HuH-7.5 (cell line): ENCODE measurements at regions not wholly inside any gene's neighbourhood (a gene's known extent, or its start where the extent isn't known, plus 50 kb on each side); places are given as distances from the start of the nearest gene placed in this dataset.
"Not testable (repeated sequence)": the region's sequence is repeated elsewhere in the genome, so short reads cannot be mapped to it uniquely, and the experiment has no call there.

ENCODE experiments used
- DNase-seq: peaks from one replicate; pipeline ENCODE4 v3.0.0; 2011; ENCODE audit warnings: low spot score

DNA sequence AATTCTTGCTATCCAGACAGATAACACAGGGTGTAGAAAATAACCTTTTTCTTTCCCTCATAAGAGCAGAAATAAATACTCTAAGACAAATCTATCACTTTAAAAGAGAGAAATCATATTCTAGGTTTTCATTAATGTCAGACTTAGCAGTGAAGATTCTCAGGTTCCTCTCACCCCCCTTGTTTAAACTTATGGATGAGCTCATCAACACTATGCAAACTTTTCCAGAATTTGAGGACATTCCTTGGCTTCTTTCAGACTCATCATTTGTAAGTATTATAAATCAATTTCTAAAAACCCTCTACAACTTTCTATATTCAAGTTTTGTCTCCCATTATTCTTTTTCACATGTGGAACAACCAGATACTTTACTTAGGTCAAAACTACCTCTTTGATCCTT is 374.9 kb upstream of the TRPC7 start:
- DNase-seq = no peak

DNA sequence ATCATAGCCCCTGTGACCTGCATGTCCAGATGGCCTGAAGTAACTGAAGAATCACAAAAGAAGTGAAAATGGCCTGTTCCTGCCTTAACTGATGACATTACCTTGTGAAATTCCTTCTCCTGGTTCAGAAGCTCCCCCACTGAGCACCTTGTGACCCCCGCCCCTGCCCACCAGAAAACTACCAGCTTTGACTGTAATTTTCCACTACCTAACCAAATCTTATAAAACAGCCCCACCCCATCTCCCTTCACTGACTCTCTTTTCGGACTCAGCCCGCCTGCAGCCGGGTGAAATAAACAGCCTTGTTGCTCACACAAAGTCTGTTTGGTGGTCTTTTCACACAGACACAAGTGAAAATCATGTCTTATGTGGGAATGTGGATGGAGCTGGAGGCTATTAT is 373.9 kb upstream of the TRPC7 start:
- DNase-seq = not testable (repeated sequence)

DNA sequence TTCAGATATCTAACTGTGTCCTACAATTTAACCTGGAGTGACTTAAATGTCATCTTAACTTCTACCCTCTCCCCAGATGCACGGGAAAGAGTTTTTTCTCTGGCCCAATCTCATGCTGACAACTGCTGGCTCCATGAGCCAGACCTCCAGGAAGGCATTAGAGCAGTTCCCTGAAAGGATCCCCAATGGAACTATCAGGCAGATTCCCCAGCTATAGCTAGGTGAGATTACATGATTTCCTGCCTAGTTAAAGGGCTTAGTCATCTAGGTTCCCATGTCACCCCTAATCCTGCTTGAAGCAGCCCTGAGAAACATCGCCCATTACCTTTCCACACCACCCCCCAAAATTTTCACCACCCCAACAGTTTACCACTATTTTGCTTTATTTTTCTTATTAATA is 373.5 kb upstream of the TRPC7 start:
- no peak for DNase-seq

DNA sequence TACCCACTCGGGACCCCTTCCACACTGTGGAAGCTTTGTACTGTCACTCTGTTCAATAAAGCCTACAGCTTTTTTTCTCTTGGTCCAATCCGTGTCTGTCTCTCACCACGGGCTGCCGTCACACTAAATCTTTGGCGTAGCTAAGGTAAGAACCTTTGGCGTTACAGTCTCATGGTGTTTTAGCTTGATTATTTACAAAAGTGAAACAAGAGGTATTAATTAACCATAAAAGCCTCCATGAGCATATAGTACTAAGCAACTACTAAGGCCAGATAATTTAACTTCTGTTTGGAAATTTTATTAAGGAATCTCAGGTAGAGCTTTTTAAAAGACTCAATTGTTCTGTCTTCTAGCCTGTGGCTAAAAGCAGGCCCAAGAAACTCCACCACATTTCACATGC is 370.7 kb upstream of the TRPC7 start:
- DNase-seq = no peak

DNA sequence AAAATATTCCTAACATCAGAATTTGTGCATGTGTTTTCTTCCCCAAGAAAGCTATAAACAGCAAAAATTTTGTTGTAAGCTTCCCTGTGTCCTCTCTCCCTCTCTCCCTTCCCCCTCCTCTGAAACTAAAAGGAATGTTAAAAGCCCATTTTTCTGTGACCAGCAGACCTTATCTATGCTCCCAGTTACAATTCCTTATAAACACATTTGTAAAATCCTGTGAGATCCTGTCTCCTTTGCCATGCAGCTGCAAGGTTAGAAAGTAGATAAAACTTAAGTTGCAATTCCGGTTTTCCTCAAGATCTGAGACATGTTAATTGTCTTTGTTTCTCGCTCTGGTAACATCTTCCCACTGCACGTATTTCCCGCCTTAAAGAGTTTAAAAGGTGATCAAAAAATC is 370.3 kb upstream of the TRPC7 start:
- DNase-seq = not testable (repeated sequence)

DNA sequence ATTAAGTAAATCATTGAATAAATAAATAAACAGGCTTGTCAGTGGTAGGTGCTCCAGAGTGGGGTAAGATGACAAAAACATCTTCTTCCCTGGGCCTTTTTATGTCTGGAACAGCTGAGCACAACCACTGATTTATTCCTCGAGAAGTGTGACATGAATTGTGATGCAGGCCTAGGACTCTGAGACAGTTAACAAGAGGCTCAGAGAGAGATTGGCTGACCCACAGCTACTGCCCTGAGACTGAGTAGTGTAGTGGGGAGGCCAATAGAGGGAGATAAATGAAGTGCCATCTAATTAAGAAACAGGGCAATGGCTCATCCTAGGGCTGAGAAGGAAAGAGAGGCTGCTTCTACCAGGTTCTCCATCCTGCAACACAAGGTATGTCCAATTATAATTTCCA is 369.3 kb upstream of the TRPC7 start:
- no peak for DNase-seq

DNA sequence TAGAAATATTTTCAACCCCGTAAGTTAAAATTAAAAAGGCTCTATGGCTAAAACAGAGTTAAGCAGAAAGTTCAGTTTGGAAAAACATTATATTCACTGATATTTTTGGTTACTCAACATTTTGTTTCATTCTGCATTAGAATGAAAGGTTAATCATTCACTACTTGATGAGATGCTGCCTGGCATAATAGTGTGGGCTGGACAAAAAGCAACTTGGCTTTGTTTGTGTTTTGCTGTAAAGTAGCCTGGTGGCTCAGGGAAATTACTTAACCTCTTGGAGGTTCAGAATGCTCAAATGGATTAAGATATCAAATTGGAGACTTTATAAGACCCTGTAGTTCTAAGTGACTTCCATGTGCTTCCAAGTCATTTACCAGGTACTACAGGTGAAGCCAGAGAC is 367.4 kb upstream of the TRPC7 start:
- no peak for DNase-seq

DNA sequence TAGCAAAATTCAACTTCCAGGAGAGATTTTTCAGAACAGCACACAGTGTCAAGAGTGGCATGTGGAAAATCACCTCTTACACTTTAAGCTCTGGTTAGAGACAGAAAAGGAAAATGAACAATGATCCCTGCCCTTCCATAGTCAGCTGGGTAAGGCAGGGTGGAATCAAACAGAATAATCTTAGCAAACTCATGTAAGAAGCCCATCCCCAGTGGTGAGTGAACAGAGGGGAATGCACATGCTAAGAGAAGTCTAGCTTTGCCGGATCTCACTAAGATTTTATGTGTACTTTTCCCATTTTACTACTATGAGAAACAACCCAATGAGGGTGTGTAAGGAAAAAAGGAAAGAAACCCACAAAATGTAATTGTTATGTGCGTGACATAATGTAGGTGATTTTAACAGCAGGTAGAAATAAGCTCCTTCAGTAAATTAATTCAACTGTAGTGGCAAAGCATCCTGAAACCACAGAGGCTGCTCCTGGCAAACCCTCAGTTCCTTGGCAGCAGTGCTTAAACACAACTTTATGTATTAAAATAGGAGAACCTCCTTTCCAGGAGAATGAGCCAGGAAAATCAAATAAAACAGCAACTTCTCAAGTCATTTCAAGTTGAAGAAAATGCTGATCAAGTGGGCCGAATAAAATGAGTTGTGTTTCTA is 366.0 kb upstream of the TRPC7 start:
- no peak for DNase-seq

DNA sequence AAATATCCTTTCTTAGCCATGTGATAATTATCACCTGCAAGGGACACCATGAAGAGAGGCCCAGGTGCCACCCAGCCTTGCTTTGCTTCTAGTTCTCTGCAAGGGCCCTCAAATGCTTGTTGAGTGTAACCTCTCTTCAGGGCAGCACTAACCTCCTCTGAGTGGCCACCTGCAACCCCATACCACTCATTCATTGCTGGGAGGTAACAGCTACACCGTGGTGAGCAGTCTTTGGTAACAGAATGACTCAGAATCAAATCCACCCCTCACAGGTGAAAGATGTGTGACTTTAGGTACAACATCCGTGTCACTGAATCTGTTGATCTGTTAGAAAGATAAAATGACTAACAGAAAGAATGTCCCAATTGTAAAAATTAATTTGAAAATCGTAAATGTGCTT is 365.1 kb upstream of the TRPC7 start:
- DNase-seq = no peak

DNA sequence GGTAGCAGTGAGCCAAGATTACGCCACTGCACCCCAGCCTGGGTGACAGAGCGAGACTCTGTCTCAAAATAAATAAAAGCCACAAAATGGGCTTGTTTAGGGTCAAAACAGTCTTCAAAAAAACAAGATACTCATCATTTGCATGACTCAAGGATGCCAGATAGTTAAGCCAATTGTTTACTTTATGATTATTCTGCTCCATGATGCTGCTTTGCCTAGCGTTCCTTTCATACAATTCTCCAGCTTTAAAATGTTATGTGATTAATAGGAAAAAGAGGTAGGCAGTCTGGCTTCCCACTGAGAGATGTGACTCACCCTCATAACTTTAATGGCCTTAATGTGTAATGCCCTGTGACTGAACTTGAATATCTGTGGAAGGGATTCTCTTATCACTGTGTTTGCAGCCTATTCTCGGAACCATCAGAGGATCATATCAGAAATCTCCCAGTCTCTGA is 364.6 kb upstream of the TRPC7 start:
- DNase-seq = no peak

DNA sequence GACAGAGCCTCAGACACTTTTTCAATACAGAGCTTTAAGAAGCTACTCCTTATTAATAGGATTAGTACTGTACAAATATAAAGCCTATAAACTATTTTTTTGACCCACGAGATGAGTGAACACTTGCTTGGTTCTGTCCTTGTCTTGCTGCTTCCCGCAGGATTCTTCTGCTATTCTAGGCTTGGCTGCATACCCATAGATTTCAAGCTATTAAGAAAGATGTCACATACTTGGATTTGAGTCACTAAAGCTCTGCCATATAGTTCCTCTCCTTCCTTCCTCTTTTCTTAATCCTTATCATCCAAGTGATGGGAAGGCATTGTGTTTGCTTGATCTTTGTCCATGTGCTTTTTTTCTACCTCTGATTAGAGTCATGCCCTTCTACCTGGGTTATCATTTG is 361.2 kb upstream of the TRPC7 start:
- DNase-seq = no peak

DNA sequence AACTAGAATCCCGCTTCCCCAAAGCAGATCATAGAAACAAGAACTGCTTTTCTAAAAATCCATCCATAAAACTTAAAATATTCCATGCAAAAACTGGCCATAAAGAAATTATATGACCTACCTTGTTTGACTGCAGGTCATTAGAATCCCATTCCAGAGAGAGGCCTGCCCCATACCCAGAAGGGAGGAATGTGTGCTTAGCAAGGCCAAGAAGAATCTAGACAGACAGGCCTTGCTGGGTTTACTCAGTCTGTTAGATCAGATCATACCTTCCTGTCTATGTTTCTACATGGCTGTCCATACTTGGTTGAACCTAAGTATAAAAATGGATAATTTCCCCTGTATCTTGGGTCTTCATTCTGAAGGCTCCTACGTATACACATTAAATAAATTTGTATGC is 358.8 kb upstream of the TRPC7 start:
- DNase-seq = no peak

DNA sequence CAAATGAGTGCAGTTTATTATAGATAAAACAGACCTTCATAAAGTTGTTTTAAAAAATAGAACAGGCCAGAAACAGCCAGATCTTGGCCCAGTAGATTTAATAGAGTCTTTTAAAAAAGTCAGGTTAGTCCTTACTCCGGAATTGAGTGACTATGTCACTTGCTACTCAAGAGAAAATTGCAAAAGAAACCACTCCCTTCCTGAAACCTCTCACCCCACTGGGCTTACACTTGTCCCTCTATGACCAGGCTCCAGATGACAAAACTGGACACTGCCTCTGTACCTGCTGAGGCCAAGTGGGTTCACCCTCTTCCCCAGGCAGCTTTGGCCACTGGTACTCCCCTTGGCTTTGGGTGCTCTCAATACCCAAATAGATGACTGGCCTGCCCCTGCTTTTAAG is 357.2 kb upstream of the TRPC7 start:
- no peak for DNase-seq

DNA sequence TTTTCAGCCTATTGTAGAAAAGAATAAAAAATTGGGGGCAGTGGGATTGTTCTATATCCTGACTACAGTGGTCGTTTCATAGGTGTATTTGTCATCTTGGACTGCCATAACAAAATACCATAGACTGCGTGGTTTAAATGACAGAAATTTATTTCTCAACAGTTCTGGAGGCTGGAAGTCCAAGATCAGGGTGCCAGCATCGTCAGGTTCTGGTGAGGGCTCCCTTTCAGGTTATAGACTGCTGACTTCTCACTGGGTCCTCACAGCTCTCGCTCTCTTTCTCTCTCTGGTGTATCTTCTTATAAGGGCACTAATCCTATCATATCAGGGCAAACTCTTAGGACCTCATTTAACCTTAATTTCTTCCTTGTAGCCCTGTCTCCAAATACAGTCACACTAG is 356.7 kb upstream of the TRPC7 start:
- no peak for DNase-seq

DNA sequence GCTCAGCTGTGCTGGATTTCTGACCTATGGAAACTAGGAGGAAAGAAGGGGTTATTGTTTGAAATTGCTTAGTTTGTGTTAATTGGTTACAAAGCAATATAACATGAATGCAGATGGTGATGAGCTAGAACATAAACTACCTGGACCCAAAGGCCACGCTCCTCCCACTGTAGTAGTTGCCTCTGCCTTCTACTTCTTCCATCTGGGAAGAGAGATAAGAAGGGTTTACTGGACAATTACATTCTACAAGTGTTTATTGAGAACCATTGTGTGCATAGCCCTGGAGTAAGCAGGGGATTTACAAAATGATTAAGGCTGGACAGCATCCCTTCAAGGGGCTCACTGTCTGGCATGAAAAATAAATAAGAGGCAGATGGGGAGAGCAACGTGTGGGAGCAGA is 355.3 kb upstream of the TRPC7 start:
- no peak for DNase-seq

DNA sequence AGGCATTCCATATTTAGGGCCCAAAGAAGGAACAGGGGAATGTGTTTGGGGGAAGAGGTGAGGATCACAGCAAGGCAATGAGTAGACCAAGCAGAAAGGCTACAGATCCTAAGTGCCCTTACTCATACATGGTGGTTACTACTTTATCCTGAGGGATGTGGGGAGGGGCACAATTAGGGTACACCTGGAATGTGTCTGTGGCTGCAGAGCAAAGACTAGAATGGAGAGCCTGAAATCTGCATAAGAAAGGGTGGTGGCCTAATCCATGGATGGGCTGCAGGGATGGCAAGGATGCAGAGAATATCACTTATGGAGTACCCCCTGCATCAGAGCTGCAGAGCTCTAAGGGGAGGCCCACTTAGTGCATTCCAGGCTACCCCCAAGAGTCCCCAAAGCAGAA is 352.6 kb upstream of the TRPC7 start:
- no peak for DNase-seq

DNA sequence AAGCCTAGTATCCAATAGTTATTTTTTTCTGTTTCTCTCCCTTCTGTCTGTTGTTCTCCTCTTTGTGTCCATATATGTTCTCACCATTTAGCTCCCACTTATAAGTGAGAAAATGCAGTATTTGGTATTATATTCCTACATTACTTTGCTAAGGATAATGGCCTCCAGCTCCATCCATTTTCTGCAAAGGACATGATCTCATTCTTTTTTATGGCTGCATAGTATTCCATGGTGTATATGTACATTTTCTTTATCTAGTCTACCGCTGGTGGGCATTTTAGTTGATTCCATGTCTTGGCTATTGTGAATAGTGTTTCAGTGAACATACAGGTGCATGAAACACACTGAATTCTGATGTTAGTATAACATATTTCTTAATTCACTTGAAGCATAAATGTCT is 348.9 kb upstream of the TRPC7 start:
- DNase-seq = no peak

DNA sequence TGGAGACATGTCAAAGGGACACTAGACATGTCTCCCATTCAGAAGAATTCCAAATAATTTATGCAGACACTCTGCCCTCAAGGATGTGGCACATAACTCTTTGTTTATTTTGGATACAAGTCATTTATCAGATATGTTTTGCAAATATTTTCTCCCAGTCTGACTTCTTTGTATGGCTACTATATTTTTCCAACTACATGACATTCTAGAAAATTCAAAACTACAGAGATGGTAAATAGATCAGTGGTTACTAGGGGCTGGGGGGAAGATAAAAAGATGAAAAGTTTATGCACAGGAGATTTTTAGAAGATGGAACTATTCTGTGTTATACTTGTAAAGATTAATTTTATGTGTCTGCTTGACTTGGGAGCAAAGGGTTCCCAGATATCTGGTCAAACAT is 347.3 kb upstream of the TRPC7 start:
- no peak for DNase-seq

DNA sequence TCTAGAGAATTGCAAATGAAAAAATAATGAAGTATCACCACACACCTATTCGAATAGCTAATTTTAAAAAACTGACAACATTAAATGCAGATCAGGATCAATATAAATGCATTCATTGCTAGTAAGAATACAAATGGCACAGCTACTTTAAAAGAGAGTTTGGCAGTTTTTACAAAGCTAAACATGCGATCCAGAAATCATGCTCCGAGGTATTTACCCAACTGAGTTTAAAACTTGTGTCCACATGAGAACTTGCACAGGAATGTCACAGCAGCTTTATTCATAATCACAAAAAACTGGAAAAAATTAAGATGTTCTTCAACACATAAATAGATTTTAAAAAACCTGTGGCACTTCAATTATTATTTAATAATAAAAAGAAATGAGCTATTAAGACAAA is 345.5 kb upstream of the TRPC7 start:
- DNase-seq = no peak

DNA sequence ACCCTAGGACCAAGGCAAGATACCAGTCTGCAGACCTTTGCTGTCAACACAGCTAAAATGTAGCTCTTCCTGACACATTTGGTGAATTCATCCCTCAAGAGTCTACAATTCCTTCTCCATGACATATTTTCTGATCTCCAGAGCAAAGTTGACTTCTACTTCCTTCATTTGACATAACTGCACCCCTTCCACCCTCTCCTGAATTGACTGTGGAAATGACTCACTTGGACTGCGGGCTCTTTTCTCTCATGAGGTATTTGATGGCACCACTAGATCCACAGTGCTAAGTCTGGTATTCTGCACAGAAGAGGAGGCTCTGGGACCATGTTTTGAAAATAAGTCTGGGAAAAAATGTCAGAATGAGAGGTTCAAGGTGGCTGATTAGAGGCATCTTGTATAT is 338.4 kb upstream of the TRPC7 start:
- no peak for DNase-seq

DNA sequence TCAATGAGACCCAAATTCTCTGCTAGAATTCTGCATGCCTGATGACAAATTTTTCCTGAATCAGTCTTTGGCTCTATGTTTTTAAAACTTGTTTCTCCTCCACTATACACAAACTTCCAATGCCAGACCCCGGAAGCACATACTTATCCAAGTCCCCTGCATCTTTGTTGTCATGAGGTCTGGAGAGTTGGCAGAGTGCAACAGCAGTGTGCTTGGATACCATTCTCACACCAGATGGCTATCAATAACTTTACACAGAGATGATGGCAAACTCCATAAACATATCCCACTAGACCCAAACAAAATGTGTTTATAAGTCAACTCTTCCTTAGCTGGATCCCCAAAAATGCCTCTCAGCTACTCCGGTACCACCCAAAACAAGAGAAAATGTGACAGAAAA is 337.7 kb upstream of the TRPC7 start:
- no peak for DNase-seq

DNA sequence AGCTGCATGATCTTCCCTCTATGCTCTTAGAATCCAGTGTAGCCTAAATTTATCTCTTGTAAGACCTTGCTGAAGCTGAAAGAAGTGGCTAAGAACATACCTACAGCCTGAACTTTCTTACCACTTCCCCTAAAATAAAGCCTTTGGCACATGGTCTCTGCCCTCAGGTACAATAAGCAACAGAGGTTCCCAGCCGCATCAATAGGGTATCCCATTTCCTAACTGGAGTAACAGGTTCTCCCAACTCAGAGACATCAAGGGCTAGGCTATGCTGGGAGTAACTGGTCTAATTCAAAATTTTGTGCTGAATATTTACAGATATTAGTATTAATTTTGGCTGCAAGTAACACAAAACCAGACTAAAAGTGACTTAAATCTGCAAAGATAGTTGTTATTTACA is 335.8 kb upstream of the TRPC7 start:
- no peak for DNase-seq

DNA sequence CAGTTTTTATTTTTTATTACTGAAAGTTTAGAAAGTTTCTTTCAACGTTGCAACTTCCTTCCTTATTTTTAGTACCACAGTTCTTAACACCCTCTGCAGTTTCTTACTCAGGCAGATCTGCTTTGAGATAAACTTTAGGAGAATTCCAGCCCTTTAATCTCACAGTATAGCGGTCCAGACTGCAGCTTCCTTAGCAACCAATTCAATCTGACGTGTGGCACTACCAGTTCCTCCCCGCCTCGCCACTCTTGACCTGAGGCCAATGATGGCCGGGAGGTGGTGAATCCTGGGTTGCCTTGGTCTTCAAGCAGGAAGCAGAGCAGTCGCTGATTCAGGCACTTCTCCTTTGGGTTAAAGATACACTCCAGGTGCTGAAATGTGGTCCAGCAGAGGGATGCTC is 334.3 kb upstream of the TRPC7 start:
- DNase-seq = no peak

DNA sequence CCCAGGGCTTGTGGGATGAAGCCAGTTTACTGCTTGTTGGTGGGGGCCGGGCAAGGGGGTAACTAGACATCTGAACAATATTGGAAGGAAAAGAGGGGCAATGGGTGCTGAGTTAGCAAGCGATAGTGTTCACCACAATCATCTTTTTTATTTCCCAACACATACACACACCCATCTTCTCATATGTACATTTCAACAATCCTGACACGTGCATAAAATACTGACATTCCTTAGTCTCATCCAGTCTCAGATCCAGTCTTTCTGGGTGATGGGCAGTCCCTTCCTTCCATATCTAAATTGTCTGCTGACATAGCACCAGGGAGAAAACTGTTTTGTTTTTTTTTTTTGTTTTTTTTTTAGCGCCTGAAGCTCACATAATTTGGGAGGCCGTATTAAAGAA is 333.6 kb upstream of the TRPC7 start:
- DNase-seq = no peak

DNA sequence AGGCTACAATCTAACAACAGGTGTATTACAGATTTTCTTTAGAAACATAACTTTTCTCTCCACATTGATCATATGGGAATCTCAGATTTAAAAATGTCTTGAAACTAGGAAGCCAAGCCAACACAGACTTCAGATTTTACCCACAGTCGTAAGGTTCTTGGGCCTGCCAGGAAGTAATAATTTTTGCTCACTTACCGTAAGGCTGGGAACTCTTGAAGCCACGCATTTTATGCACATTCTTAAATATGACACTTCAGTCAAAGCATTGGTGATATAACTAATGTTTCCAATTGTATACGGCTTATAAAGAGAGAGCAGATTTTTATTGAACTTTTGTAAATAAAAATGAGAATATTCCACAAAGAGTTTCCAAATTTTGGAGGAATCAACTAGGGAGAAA is 328.9 kb upstream of the TRPC7 start:
- DNase-seq = no peak
